DOHH2 (cell line): ENCODE measurements at regions not wholly inside any gene's neighbourhood (a gene's known extent, or its start where the extent isn't known, plus 50 kb on each side); places are given as distances from the start of the nearest gene placed in this dataset.

Experiments
- H3F3A ChIP-seq: fragments of 200-600 bp; sonication (generic), shearing (Covaris generic); 2 replicates; pipeline ENCODE4 v1.6.0; 2016; ENCODE audit warnings: antibody characterized with exemption, mild to moderate bottlenecking; ENCODE audit not compliant: control insufficient read depth, insufficient read depth
- H3K27ac ChIP-seq: fragments of 200-600 bp; sonication (generic); 2 replicates; pipeline ENCODE4 v1.5.1; 2014; ENCODE audit warnings: low read depth, mild to moderate bottlenecking, low read length, moderate library complexity
- H3K27me3 ChIP-seq: fragments of 200-600 bp; sonication (generic); 2 replicates; pipeline ENCODE4 v1.6.1; 2014; ENCODE audit warnings: mild to moderate bottlenecking, low read length, mixed read lengths; ENCODE audit not compliant: control insufficient read depth
- H3K36me3 ChIP-seq: fragments of 200-600 bp; sonication (generic); 2 replicates; pipeline ENCODE4 v1.6.1; 2014; ENCODE audit warnings: mild to moderate bottlenecking, low read length, moderate library complexity, mixed read lengths; ENCODE audit not compliant: control insufficient read depth
- H3K4me1 ChIP-seq: fragments of 200-600 bp; sonication (generic); 2 replicates; pipeline ENCODE4 v1.6.1; 2014; ENCODE audit warnings: mild to moderate bottlenecking, low read length, mixed read lengths; ENCODE audit not compliant: control insufficient read depth
- H3K4me2 ChIP-seq: fragments of 200-600 bp; sonication (generic); 2 replicates; pipeline ENCODE4 v1.6.0; 2014; ENCODE audit warnings: mild to moderate bottlenecking, low read length, moderate library complexity
- H3K4me3 ChIP-seq: fragments of 200-600 bp; sonication (generic); 2 replicates; pipeline ENCODE4 v1.5.1; 2014; ENCODE audit warnings: mild to moderate bottlenecking, low read length, mixed read lengths
- H3K79me2 ChIP-seq: fragments of 200-600 bp; sonication (generic); 2 replicates; pipeline ENCODE4 v1.6.1; 2014; ENCODE audit warnings: mild to moderate bottlenecking, low read length, mixed read lengths; ENCODE audit not compliant: control insufficient read depth
- H3K9me2 ChIP-seq: fragments of 200-600 bp; sonication (generic); replicated peaks from 2 replicates; pipeline ENCODE4 v1.6.1; 2014; ENCODE audit warnings: mild to moderate bottlenecking, low read length, mixed read lengths; ENCODE audit not compliant: control insufficient read depth
- H3K9me3 ChIP-seq: fragments of 200-600 bp; sonication (generic); 2 replicates; pipeline ENCODE4 v1.6.1; 2014; ENCODE audit warnings: antibody characterized with exemption, low read length, mixed read lengths; ENCODE audit not compliant: control insufficient read depth, insufficient read depth
- H4K20me1 ChIP-seq: fragments of 200-600 bp; sonication (generic); 2 replicates; pipeline ENCODE4 v1.6.0; 2014; ENCODE audit warnings: low read depth, mild to moderate bottlenecking, antibody characterized with exemption, low read length, moderate library complexity; ENCODE audit not compliant: control insufficient read depth, insufficient read depth
- CTCF ChIP-seq: fragments of 200-600 bp; sonication (generic); IDR thresholded peaks from one replicate; pipeline ENCODE4 v1.5.1; 2014; ENCODE audit warnings: antibody characterized with exemption, mild to moderate bottlenecking, low read depth, low read length; ENCODE audit not compliant: poor library complexity, severe bottlenecking
- EZH2phosphoT487 ChIP-seq: fragments of 200-600 bp; sonication (generic); IDR thresholded peaks from 2 replicates; pipeline ENCODE4 v1.6.1; 2017; ENCODE audit warnings: borderline replicate concordance, mild to moderate bottlenecking, antibody characterized with exemption, low read length, moderate library complexity, mixed read lengths

DNA sequence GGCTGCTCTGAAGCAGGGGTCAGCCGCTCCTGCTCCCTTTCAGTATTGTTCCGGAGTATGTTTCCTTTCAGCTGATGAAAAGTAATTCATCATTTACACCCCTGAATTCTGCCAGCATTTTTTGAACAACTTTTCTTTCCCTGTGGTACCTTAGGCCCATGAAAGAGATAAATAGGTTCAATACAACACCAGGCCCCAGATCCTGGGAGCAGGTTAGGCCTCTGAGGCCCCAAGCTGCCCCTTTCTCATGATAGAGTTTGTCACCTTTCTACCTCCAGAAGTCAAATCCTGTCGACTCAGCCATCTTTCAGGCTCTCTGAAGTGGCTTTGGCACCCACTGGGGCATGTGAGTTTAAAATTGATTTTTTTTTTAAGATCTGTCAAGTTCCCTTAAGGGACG lies 1415.1 kb upstream of the ZEB2 start:
- no peak overlapping the region for H3K27ac ChIP-seq
- no peak for TF ChIP-seq EZH2phosphoT487
- no peak for TF ChIP-seq CTCF
- peaks cover 3% of the 10 kb centered on the region; the same call in 1 of the 2 replicates for H3K4me1 ChIP-seq
- H3K9me3 ChIP-seq: no peaks in the 10 kb centered on the region
- H3K27me3 ChIP-seq: no peaks in the 10 kb centered on the region
- no peaks in the 10 kb centered on the region for H3K79me2 ChIP-seq
- no peaks in the 10 kb centered on the region for H4K20me1 ChIP-seq
- H3F3A ChIP-seq: no peaks in the 10 kb centered on the region
- H3K4me2 ChIP-seq: no peak overlapping the region
- no peak overlapping the region for H3K4me3 ChIP-seq
- H3K9me2 ChIP-seq: no peaks in the 10 kb centered on the region
- no peaks in the 10 kb centered on the region for H3K36me3 ChIP-seq

- Histone ChIP-seq H3K4me3 (no peak overlapping the region), H3K4me1 (peaks cover 9% of the 10 kb centered on the region), H3F3A (no peaks in the 10 kb centered on the region), H3K9me3 (no peaks in the 10 kb centered on the region), H3K36me3 (no peaks in the 10 kb centered on the region), H3K27ac (no peak overlapping the region), H4K20me1 (no peaks in the 10 kb centered on the region), H3K4me2 (no peak overlapping the region), H3K79me2 (no peaks in the 10 kb centered on the region), H3K9me2 (no peaks in the 10 kb centered on the region), H3K27me3 (no peaks in the 10 kb centered on the region)
- TF ChIP-seq CTCF: no peak
- TF ChIP-seq EZH2phosphoT487: no peak
Observed at GRCh38 chr2:145931781-145932395, 1412.0 kb upstream of the ZEB2 start.

DNA sequence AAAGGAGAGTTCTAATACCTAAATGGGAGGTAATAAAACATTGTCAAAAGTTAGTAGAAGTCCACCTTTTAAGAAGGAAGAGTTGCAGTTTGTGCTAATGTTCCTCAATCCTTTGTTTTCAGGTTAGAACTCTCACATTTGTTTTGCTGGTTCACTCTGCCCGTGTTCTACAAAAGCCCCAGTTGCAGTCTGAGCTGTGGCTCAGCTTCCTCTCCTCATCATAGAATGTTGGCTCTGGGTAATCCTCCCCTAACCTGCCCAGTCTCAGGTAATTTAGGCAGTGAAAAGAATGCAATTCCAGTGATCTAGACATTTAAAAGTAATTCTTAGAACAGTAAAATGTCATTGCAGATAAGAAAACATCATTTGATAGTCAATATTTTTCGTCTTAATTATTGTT lies 1410.4 kb upstream of the ZEB2 start:
- Histone ChIP-seq H3K27me3 (no peaks in the 10 kb centered on the region), H3K9me3 (no peaks in the 10 kb centered on the region), H3K4me2 (no peak overlapping the region), H3K79me2 (no peaks in the 10 kb centered on the region), H4K20me1 (no peaks in the 10 kb centered on the region), H3K27ac (no peak overlapping the region), H3K4me3 (no peak overlapping the region), H3K9me2 (no peaks in the 10 kb centered on the region), H3K36me3 (no peaks in the 10 kb centered on the region), H3K4me1 (peaks cover 9% of the 10 kb centered on the region), H3F3A (no peaks in the 10 kb centered on the region)
- TF ChIP-seq EZH2phosphoT487 (no peak), CTCF (no peak)
